Loucy (cell line): ENCODE measurements at regions not wholly inside any gene's neighbourhood (a gene's known extent, or its start where the extent isn't known, plus 50 kb on each side); places are given as distances from the start of the nearest gene placed in this dataset.

ENCODE experiments used
- H2AFZ ChIP-seq: fragments of 200-600 bp; sonication (generic); 2 replicates; pipeline ENCODE4 v1.6.0; 2016; ENCODE audit warnings: antibody characterized with exemption, mild to moderate bottlenecking, low read length, moderate library complexity
- H3F3A ChIP-seq: fragments of 200-600 bp; 2 replicates; pipeline ENCODE4 v1.6.0; 2016; ENCODE audit warnings: antibody characterized with exemption, low read depth, mild to moderate bottlenecking
- H3K27me3 ChIP-seq: fragments of 200-600 bp; sonication (generic); 2 replicates; pipeline ENCODE4 v1.6.1; 2014; ENCODE audit warnings: low read length, mild to moderate bottlenecking; ENCODE audit not compliant: insufficient read depth, poor library complexity, severe bottlenecking
- H3K36me3 ChIP-seq: fragments of 200-600 bp; sonication (generic); 2 replicates; pipeline ENCODE4 v1.6.1; 2016; ENCODE audit warnings: low read length; ENCODE audit not compliant: insufficient read depth
- H3K4me1 ChIP-seq: fragments of 200-600 bp; sonication (generic); 2 replicates; pipeline ENCODE4 v1.5.1; 2014; ENCODE audit warnings: low read length, mild to moderate bottlenecking; ENCODE audit not compliant: insufficient read depth, poor library complexity, severe bottlenecking
- H3K4me2 ChIP-seq: fragments of 200-600 bp; sonication (generic); 2 replicates; pipeline ENCODE4 v1.6.0; 2014; ENCODE audit warnings: antibody characterized with exemption, low read length, low read depth, mild to moderate bottlenecking; ENCODE audit not compliant: poor library complexity, severe bottlenecking
- H3K4me3 ChIP-seq: fragments of 200-600 bp; sonication (generic); 2 replicates; pipeline ENCODE4 v1.5.1; 2014; ENCODE audit warnings: low read length, mild to moderate bottlenecking, mixed read lengths; ENCODE audit not compliant: poor library complexity, severe bottlenecking
- H3K79me2 ChIP-seq: fragments of 200-600 bp; sonication (generic); 2 replicates; pipeline ENCODE4 v1.6.1; 2014; ENCODE audit warnings: low read length; ENCODE audit not compliant: insufficient read depth
- H3K9ac ChIP-seq: fragments of 200-600 bp; sonication (generic); 2 replicates; pipeline ENCODE4 v1.6.0; 2014; ENCODE audit warnings: mild to moderate bottlenecking, low read depth, low read length, moderate library complexity; ENCODE audit not compliant: poor library complexity, severe bottlenecking
- H3K9me2 ChIP-seq: fragments of 200-600 bp; sonication (generic); replicated peaks from 2 replicates; pipeline ENCODE4 v1.6.1; 2016; ENCODE audit warnings: low read depth, low read length, mixed read lengths
- H3K9me3 ChIP-seq: fragments of 200-600 bp; sonication (generic); 2 replicates; pipeline ENCODE4 v1.6.1; 2014; ENCODE audit warnings: mild to moderate bottlenecking, antibody characterized with exemption, low read length, low read depth; ENCODE audit not compliant: insufficient read depth
- H4K20me1 ChIP-seq: fragments of 200-600 bp; sonication (generic); 2 replicates; pipeline ENCODE4 v1.6.0; 2014; ENCODE audit warnings: antibody characterized with exemption, low read length, mild to moderate bottlenecking; ENCODE audit not compliant: insufficient read depth, poor library complexity, severe bottlenecking
- CTCF ChIP-seq: fragments of 200-600 bp; sonication (generic); conservative IDR thresholded peaks from 2 replicates; pipeline ENCODE4 v1.5.1; 2014; ENCODE audit warnings: mild to moderate bottlenecking, antibody characterized with exemption, low read length
- EZH2phosphoT487 ChIP-seq: fragments of 200-600 bp; IDR thresholded peaks from 2 replicates; pipeline ENCODE4 v1.6.1; 2018; ENCODE audit warnings: antibody characterized with exemption, mild to moderate bottlenecking, moderate library complexity, borderline replicate concordance

- H3K9me3 ChIP-seq: no peaks in the 10 kb centered on the region
- TF ChIP-seq CTCF (no peak), EZH2phosphoT487 (no peak)
- H3K4me1 ChIP-seq: no peaks in the 10 kb centered on the region
- H3K9me2 ChIP-seq: no peaks in the 10 kb centered on the region
- H2AFZ ChIP-seq: no peak overlapping the region
- no peak overlapping the region for H3K9ac ChIP-seq
- no peaks in the 10 kb centered on the region for H4K20me1 ChIP-seq
- H3K4me2 ChIP-seq: no peak overlapping the region
- no peaks in the 10 kb centered on the region for H3K79me2 ChIP-seq
- no peaks in the 10 kb centered on the region for H3K36me3 ChIP-seq
- no peak overlapping the region for H3K4me3 ChIP-seq
- no peaks in the 10 kb centered on the region for H3F3A ChIP-seq
- no peaks in the 10 kb centered on the region for H3K27me3 ChIP-seq
These were observed 330.8 kb downstream of the TBC1D4 start for GRCh38 chr13:75151081-75151643.

- TF ChIP-seq CTCF (no peak), EZH2phosphoT487 (no peak)
- H3K36me3 ChIP-seq: no peaks in the 10 kb centered on the region
- H3K4me3 ChIP-seq: no peak overlapping the region
- no peaks in the 10 kb centered on the region for H3K9me3 ChIP-seq
- H3K9ac ChIP-seq: no peak overlapping the region
- H3K4me1 ChIP-seq: no peaks in the 10 kb centered on the region
- no peaks in the 10 kb centered on the region for H3K9me2 ChIP-seq
- H2AFZ ChIP-seq: no peak overlapping the region
- H3F3A ChIP-seq: no peaks in the 10 kb centered on the region
- no peak overlapping the region for H3K4me2 ChIP-seq
- H3K79me2 ChIP-seq: no peaks in the 10 kb centered on the region
- H3K27me3 ChIP-seq: no peaks in the 10 kb centered on the region
- no peaks in the 10 kb centered on the region for H4K20me1 ChIP-seq
These were observed 332.2 kb downstream of the TBC1D4 start for GRCh38 chr13:75149776-75150175.

- Histone ChIP-seq H3K9ac (no peak overlapping the region), H3K9me3 (no peaks in the 10 kb centered on the region), H3K9me2 (no peaks in the 10 kb centered on the region), H3F3A (no peaks in the 10 kb centered on the region), H3K4me2 (no peak overlapping the region), H2AFZ (no peak overlapping the region), H3K4me3 (no peak overlapping the region), H3K79me2 (no peaks in the 10 kb centered on the region), H4K20me1 (no peaks in the 10 kb centered on the region), H3K4me1 (no peaks in the 10 kb centered on the region), H3K27me3 (no peaks in the 10 kb centered on the region), H3K36me3 (no peaks in the 10 kb centered on the region)
- TF ChIP-seq CTCF (no peak), EZH2phosphoT487 (no peak)
These were observed 334.0 kb downstream of the TBC1D4 start for GRCh38 chr13:75147946-75148345.
